IMR-90 (cell line): ENCODE measurements at regions not wholly inside any gene's neighbourhood (a gene's known extent, or its start where the extent isn't known, plus 50 kb on each side); places are given as distances from the start of the nearest gene placed in this dataset.

ENCODE experiments used
- ATAC-seq: fragments of 200-7000 bp; cut with Tn5 transposase; 2 replicates; pipeline ENCODE4 v1.9.1; 2020; ENCODE audit warnings: low read depth, mild to moderate bottlenecking, moderate library complexity
- BruUV-seq: library from RNA; stranded (reverse); fragments of 400-500 nt; replicated peaks from 2 replicates; lab custom pipeline; 2021; lab: Mats Ljungman, UMichigan
- CTCF ChIA-PET: fragments of 300-600 bp; formaldehyde crosslinking; extraction: SDS; loops from one replicate; lab custom pipeline; 2021; ENCODE audit warnings: antibody characterized with exemption; lab: Yijun Ruan, JAX
- POLR2A ChIA-PET: fragments of 300-600 bp; sonication (Branson Sonifier 250); formaldehyde crosslinking; loops from one replicate; lab custom pipeline; 2022; ENCODE audit warnings: antibody characterized with exemption; ENCODE audit not compliant: unreplicated experiment; lab: Charles Lee
- DNase-seq: peaks from one replicate; pipeline ENCODE4 v3.0.0; 2013
- H2AFZ ChIP-seq: replicated peaks from 2 replicates; pipeline ENCODE3; 2013; ENCODE audit warnings: low read length, mild to moderate bottlenecking; ENCODE audit not compliant: poor library complexity
- H2AK5ac ChIP-seq: 2 replicates; pipeline ENCODE4 v1.6.1; 2013; ENCODE audit warnings: low read depth, low read length, inconsistent platforms
- H2AK9ac ChIP-seq: replicated peaks from 2 replicates; pipeline ENCODE3; 2013; ENCODE audit warnings: mild to moderate bottlenecking, low read depth, low read length, moderate library complexity; ENCODE audit not compliant: poor library complexity
- H2BK120ac ChIP-seq: 2 replicates; pipeline ENCODE4 v1.6.1; 2013; ENCODE audit warnings: low read depth, low read length, inconsistent platforms
- H2BK15ac ChIP-seq: 3 replicates; pipeline ENCODE4 v1.6.1; 2013; ENCODE audit warnings: low read depth, low read length, inconsistent platforms
- H2BK20ac ChIP-seq: 2 replicates; pipeline ENCODE4 v1.6.1; 2013; ENCODE audit warnings: low read depth, mild to moderate bottlenecking, inconsistent platforms, low read length, moderate library complexity
- H2BK5ac ChIP-seq: 2 replicates; pipeline ENCODE4 v1.6.1; 2013; ENCODE audit warnings: mild to moderate bottlenecking, low read depth, low read length, inconsistent platforms; ENCODE audit not compliant: poor library complexity, severe bottlenecking
- H3K14ac ChIP-seq: replicated peaks from 2 replicates; pipeline ENCODE4 v1.6.1; 2013; ENCODE audit warnings: low read depth, low read length, inconsistent platforms
- H3K18ac ChIP-seq: 2 replicates; pipeline ENCODE4 v1.6.1; 2013; ENCODE audit warnings: low read depth, low read length, control low read depth
- H3K23ac ChIP-seq: 2 replicates; pipeline ENCODE4 v1.6.1; 2013; ENCODE audit warnings: low read depth, low read length, inconsistent platforms
- H3K27ac ChIP-seq: 2 replicates; pipeline ENCODE4 v1.5.1; 2013; ENCODE audit warnings: mild to moderate bottlenecking, control low read depth, low read length; ENCODE audit not compliant: insufficient read depth
- H3K27me3 ChIP-seq: 2 replicates; pipeline ENCODE4 v1.6.1; 2013; ENCODE audit warnings: low read length; ENCODE audit not compliant: control insufficient read depth, insufficient read depth
- H3K36me3 ChIP-seq: 2 replicates; pipeline ENCODE4 v1.6.1; 2013; ENCODE audit warnings: low read length, mixed read lengths; ENCODE audit not compliant: control insufficient read depth, insufficient read depth
- H3K4ac ChIP-seq: 2 replicates; pipeline ENCODE4 v1.6.1; 2013; ENCODE audit warnings: low read depth, low read length, inconsistent platforms
- H3K4me1 ChIP-seq: 2 replicates; pipeline ENCODE4 v1.6.1; 2013; ENCODE audit warnings: low read length, mixed read lengths; ENCODE audit not compliant: control insufficient read depth, insufficient read depth
- H3K4me2 ChIP-seq: 2 replicates; pipeline ENCODE4 v1.6.1; 2013; ENCODE audit warnings: low read depth, mild to moderate bottlenecking, control low read depth, low read length, moderate library complexity
- H3K4me3 ChIP-seq: 2 replicates; pipeline ENCODE4 v1.5.1; 2013; ENCODE audit warnings: low read depth, mild to moderate bottlenecking, control low read depth, low read length, moderate library complexity; ENCODE audit not compliant: insufficient read depth
- H3K56ac ChIP-seq: 2 replicates; pipeline ENCODE4 v1.6.1; 2013; ENCODE audit warnings: low read length, inconsistent platforms; ENCODE audit not compliant: insufficient read depth; ENCODE audit errors: extremely low read depth
- H3K79me1 ChIP-seq, 2 experiments: 2 replicates each; pipeline ENCODE4 v1.6.1; 2013; ENCODE audit warnings: low read length in 2 of 2, inconsistent platforms in 1 of 2, low read depth in 1 of 2
- H3K9ac ChIP-seq: 2 replicates; pipeline ENCODE4 v1.6.1; 2013; ENCODE audit warnings: low read depth, low read length, control low read depth
- H3K9me1 ChIP-seq: 2 replicates; pipeline ENCODE4 v1.6.1; 2013; ENCODE audit warnings: low read length, inconsistent platforms; ENCODE audit not compliant: insufficient read depth
- H3K9me3 ChIP-seq: 2 replicates; pipeline ENCODE4 v1.6.1; 2013; ENCODE audit warnings: low read length; ENCODE audit not compliant: control insufficient read depth, insufficient read depth
- H4K20me1 ChIP-seq: 2 replicates; pipeline ENCODE4 v1.6.1; 2013; ENCODE audit warnings: low read length, inconsistent platforms; ENCODE audit not compliant: insufficient read depth
- H4K5ac ChIP-seq: 2 replicates; pipeline ENCODE4 v1.6.1; 2013; ENCODE audit warnings: mild to moderate bottlenecking, low read depth, low read length, control low read depth
- H4K8ac ChIP-seq, 2 experiments: 2 replicates each; pipeline ENCODE4 v1.6.1; 2013; ENCODE audit warnings: low read depth in 2 of 2, low read length in 2 of 2, control low read depth in 1 of 2, inconsistent platforms in 1 of 2
- H4K91ac ChIP-seq: 2 replicates; pipeline ENCODE4 v1.6.1; 2013; ENCODE audit warnings: low read depth, low read length, inconsistent platforms; ENCODE audit not compliant: insufficient read depth
- BHLHE40 ChIP-seq: fragments of 150-350 bp; IDR thresholded peaks from 2 replicates; pipeline ENCODE4 v1.6.1; 2016; ENCODE audit warnings: mild to moderate bottlenecking, low read depth, low read length
- CHD1 ChIP-seq: IDR thresholded peaks from 2 replicates; pipeline ENCODE4 v1.6.1; 2012; ENCODE audit warnings: low read depth, low read length, improper control_type of control experiment
- ELK1 ChIP-seq: fragments of 150-350 bp; IDR thresholded peaks from 2 replicates; pipeline ENCODE4 v1.6.1; 2016; ENCODE audit warnings: low read depth, mild to moderate bottlenecking, low read length, moderate library complexity, borderline replicate concordance
- FOS ChIP-seq: fragments of 150-350 bp; IDR thresholded peaks from 2 replicates; pipeline ENCODE4 v1.6.1; 2016; ENCODE audit warnings: low read depth, low read length
- MAFK ChIP-seq: IDR thresholded peaks from 2 replicates; pipeline ENCODE4 v1.6.1; 2012; ENCODE audit warnings: low read depth, low read length, improper control_type of control experiment
- MXI1 ChIP-seq: IDR thresholded peaks from 2 replicates; pipeline ENCODE4 v1.6.1; 2012; ENCODE audit warnings: low read depth, mild to moderate bottlenecking, low read length, moderate library complexity, borderline replicate concordance
- NFE2L2 ChIP-seq: fragments of 150-350 bp; IDR thresholded peaks from 2 replicates; pipeline ENCODE4 v1.6.1; 2016; ENCODE audit warnings: low read depth, mild to moderate bottlenecking, low read length
- POLR2A ChIP-seq: IDR thresholded peaks from 2 replicates; pipeline ENCODE4 v1.6.1; 2012; ENCODE audit warnings: mild to moderate bottlenecking, low read depth, low read length
- RAD21 ChIP-seq: IDR thresholded peaks from 2 replicates; pipeline ENCODE4 v1.6.1; 2012; ENCODE audit warnings: low read length, improper control_type of control experiment
- RCOR1 ChIP-seq: IDR thresholded peaks from 2 replicates; pipeline ENCODE4 v1.6.1; 2012; ENCODE audit warnings: mild to moderate bottlenecking, low read length, improper control_type of control experiment; ENCODE audit not compliant: insufficient replicate concordance
- RFX5 ChIP-seq: IDR thresholded peaks from 2 replicates; pipeline ENCODE4 v1.8.0; 2012; ENCODE audit warnings: low read depth, mild to moderate bottlenecking, low read length, moderate library complexity
- SMC3 ChIP-seq: fragments of 150-350 bp; IDR thresholded peaks from 2 replicates; pipeline ENCODE4 v1.6.1; 2016; ENCODE audit warnings: low read depth, mild to moderate bottlenecking, antibody characterized with exemption, low read length, moderate library complexity
- USF2 ChIP-seq: fragments of 150-350 bp; IDR thresholded peaks from 2 replicates; pipeline ENCODE4 v1.6.1; 2017; ENCODE audit warnings: mild to moderate bottlenecking, antibody characterized with exemption, low read length, low read depth
- WGBS, 2 experiments: methylation state at CpG; one replicate each; pipeline versions ENCODE4 v1.1.5 to v1.1.7; 2013; ENCODE audit warnings: missing lambda C conversion rate in 2 of 2; ENCODE audit not compliant: insufficient read length in 1 of 2; ENCODE audit errors: extremely low coverage in 2 of 2; 5-methylcytosine and 5-hydroxymethylcytosine counted together
- dilution Hi-C: fragments of 300-500 bp; cut with HindIII; formaldehyde crosslinking; loops from one replicate; pipeline ENCODE4 v1.14.3; 2018; ENCODE audit warnings: low sequenced_read_pairs; ENCODE audit not compliant: unreplicated experiment
- in situ Hi-C: fragments of 300-500 bp; cut with MboI; formaldehyde crosslinking; loops from 3 replicates; pipeline ENCODE4 v1.14.3; 2019; ENCODE audit warnings: low sequenced_read_pairs, inconsistent platforms, mixed read lengths
- intact Hi-C: fragments of 100-400 bp; cut with micrococcal nuclease; formaldehyde crosslinking; loops from 2 replicates; pipeline ENCODE4 v1.10.0; 2022
- TF ChIP-seq, protein P1 (sequence below): conservative IDR thresholded peaks from 2 replicates; pipeline ENCODE4 v1.5.1; 2012; ENCODE audit warnings: mild to moderate bottlenecking, low read depth, low read length, improper control_type of control experiment

DNA sequence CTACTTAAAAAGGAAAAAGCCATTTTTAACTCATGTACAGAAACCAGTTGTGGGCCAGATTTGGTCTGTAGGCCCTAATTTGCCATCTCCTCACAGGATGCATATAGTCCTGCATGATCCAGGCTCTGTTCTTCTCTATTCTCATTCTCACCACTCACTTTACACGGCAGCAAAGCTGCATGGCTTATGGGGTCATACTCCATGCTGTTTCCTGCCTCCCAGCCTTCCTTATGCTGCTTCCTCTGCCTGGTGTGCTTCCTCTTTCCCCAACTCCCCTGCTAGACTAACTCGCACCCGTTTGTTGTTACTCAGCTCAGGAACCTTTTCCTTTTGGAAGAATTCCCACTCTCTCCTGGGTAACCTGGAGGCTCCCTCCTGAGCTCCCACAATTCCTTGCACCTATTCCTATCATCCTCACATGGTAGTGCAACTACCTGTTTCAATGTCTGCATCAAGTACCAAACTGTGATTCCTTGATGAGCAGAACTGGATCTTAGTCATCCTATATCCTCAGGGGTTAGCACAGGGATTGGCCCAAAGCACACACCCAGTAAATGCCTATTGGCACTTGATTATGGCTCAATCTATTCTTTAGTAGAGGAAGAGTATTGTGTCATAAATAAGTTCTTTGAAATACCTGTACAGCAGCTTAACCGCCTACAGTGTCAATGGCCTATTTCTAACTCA, 172.1 kb upstream of the MITF start:
- Histone ChIP-seq H3K4me3 (no peak overlapping the region), H2BK5ac (no peak overlapping the region), H2AK9ac (no peak overlapping the region), H3K79me1 (no peaks in the 10 kb centered on the region), H3K27me3 (no peaks in the 10 kb centered on the region; the same call in 1 of the 2 replicates), H3K9ac (no peak overlapping the region), H3K4ac (no peak overlapping the region), H3K27ac (no peak overlapping the region), H3K9me3 (no peaks in the 10 kb centered on the region), H3K23ac (no peak overlapping the region), H3K56ac (no peak overlapping the region), H4K5ac (no peak overlapping the region), H3K14ac (no peak overlapping the region), H3K4me1 (no peaks in the 10 kb centered on the region), H3K9me1 (no peaks in the 10 kb centered on the region), H3K18ac (no peak overlapping the region), H2BK20ac (no peak overlapping the region), H3K36me3 (no peaks in the 10 kb centered on the region), H4K8ac (no peak overlapping the region), H4K20me1 (no peaks in the 10 kb centered on the region), H4K91ac (no peak overlapping the region), H2BK120ac (no peak overlapping the region), H2AK5ac (no peak overlapping the region), H2AFZ (no peak overlapping the region), H3K4me2 (no peak overlapping the region), H2BK15ac (no peak overlapping the region)
- CTCF ChIA-PET: no interaction called here
- POLR2A ChIA-PET: no interaction called here
- no peak for TF ChIP-seq RAD21
- TF ChIP-seq MAFK: no peak
- TF ChIP-seq RCOR1: no peak
- no peak for TF ChIP-seq NFE2L2
- TF ChIP-seq USF2: no peak
- no peak for TF ChIP-seq CHD1
- TF ChIP-seq, protein P1, sequence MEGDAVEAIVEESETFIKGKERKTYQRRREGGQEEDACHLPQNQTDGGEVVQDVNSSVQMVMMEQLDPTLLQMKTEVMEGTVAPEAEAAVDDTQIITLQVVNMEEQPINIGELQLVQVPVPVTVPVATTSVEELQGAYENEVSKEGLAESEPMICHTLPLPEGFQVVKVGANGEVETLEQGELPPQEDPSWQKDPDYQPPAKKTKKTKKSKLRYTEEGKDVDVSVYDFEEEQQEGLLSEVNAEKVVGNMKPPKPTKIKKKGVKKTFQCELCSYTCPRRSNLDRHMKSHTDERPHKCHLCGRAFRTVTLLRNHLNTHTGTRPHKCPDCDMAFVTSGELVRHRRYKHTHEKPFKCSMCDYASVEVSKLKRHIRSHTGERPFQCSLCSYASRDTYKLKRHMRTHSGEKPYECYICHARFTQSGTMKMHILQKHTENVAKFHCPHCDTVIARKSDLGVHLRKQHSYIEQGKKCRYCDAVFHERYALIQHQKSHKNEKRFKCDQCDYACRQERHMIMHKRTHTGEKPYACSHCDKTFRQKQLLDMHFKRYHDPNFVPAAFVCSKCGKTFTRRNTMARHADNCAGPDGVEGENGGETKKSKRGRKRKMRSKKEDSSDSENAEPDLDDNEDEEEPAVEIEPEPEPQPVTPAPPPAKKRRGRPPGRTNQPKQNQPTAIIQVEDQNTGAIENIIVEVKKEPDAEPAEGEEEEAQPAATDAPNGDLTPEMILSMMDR: no peak
- no peak for TF ChIP-seq ELK1
- no peak for TF ChIP-seq BHLHE40
- no peak for TF ChIP-seq SMC3
- no peak for TF ChIP-seq RFX5
- no peak for TF ChIP-seq POLR2A
- TF ChIP-seq FOS: no peak
- TF ChIP-seq MXI1: no peak
- intact Hi-C loops (no loop called here), in situ Hi-C loops (no loop called here), dilution Hi-C loops (no loop called here)
- DNase-seq: no peak
- 81% methylated on average over 2 of the region's 4 CpGs; no CpG with 5 or more reads in 1 of the 2 experiments for WGBS, 2 experiments
- ATAC-seq: no peak
- no TSS peak for BruUV-seq
